HUES48 (cell line): ENCODE measurements at regions not wholly inside any gene's neighbourhood (a gene's known extent, or its start where the extent isn't known, plus 50 kb on each side); places are given as distances from the start of the nearest gene placed in this dataset.
"Not testable (repeated sequence)": the region's sequence is repeated elsewhere in the genome, so short reads cannot be mapped to it uniquely, and the experiment has no call there.

ENCODE experiments used
- H3K27ac ChIP-seq: one replicate; pipeline ENCODE4 v1.7.0; 2013; ENCODE audit warnings: low read depth, low read length, inconsistent platforms
- H3K27me3 ChIP-seq: 2 replicates; pipeline ENCODE4 v1.6.1; 2013; ENCODE audit warnings: mild to moderate bottlenecking, low read length; ENCODE audit not compliant: control insufficient read depth, insufficient read depth
- H3K36me3 ChIP-seq: 2 replicates; pipeline ENCODE4 v1.6.1; 2013; ENCODE audit warnings: low read length; ENCODE audit not compliant: control insufficient read depth, insufficient read depth
- H3K4me1 ChIP-seq: 2 replicates; pipeline ENCODE4 v1.6.1; 2013; ENCODE audit warnings: mild to moderate bottlenecking, low read length; ENCODE audit not compliant: control insufficient read depth, insufficient read depth
- H3K4me3 ChIP-seq: 2 replicates; pipeline ENCODE4 v1.5.1; 2013; ENCODE audit warnings: mild to moderate bottlenecking, low read depth, low read length
- H3K9ac ChIP-seq: 2 replicates; pipeline ENCODE4 v1.6.1; 2013; ENCODE audit warnings: mild to moderate bottlenecking, low read depth, low read length, moderate library complexity
- H3K9me3 ChIP-seq: 2 replicates; pipeline ENCODE4 v1.6.1; 2013; ENCODE audit warnings: low read length; ENCODE audit not compliant: control insufficient read depth, insufficient read depth

DNA sequence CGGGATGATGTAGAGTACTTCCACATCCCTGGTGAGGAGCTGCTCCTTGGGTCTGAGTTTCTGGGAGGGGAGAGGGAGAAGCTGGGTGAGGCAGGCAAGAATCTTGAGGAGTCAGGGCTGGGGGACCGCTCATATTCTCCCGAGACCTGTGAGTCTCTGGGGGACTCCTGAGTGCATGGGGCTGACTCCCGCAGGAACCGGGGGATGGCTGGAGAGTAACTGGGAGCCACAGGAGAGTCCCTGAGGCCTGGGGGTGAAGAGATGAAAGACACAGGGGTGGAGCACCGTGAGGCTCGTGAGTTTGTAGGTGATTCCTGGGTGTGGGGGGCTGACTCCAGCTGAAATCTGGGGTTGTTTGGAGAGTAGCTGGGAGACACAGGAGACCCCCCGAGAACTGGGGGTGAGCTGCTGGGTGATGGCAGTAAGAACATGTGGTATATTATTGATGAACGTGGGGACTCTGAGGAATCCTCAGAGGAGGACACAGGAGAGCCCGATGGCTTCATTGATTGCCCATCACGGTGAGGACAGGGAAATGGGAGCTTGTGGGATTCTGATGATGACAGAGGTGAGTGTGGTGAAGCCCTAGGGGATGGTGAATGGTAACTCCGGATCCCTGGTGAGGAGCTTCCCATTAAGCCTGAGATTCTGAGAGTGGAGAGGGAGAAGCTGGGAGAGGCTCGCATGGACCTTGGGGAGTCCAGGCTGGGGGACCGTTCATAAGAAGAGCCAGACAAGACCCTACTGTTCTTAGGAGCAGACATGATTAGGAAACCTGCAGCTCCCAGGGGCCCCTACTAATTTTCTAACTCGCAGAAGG lies 301.1 kb downstream of the CWH43 start:
- not testable (repeated sequence) for H3K9ac ChIP-seq, H3K36me3 ChIP-seq, H3K27ac ChIP-seq, H3K4me1 ChIP-seq, H3K4me3 ChIP-seq, H3K27me3 ChIP-seq
- H3K9me3 ChIP-seq: peaks cover 21% of the 10 kb centered on the region

DNA sequence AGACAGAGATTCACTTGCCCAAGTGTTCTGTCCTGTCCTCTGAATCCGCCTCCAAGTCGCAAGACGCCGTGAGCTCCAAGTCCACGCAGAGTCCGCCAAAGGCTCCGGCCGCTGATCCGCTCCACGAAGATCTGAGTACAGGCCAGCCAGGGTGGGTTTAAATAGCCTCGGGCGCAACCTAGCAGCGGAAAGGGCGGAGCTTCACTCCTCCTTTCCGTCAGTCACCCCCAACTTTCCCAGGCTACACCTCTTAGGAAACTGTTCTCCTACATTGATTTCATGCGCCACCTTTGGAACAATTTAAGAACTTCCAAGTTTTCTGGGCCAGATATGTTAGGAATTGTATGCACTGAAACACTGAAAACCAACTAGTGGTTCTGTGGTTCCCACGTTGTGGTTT lies 301.8 kb downstream of the CWH43 start:
- not testable (repeated sequence) for H3K4me3 ChIP-seq, H3K27me3 ChIP-seq, H3K36me3 ChIP-seq, H3K9ac ChIP-seq, H3K4me1 ChIP-seq, H3K27ac ChIP-seq
- H3K9me3 ChIP-seq: peaks cover 21% of the 10 kb centered on the region

DNA sequence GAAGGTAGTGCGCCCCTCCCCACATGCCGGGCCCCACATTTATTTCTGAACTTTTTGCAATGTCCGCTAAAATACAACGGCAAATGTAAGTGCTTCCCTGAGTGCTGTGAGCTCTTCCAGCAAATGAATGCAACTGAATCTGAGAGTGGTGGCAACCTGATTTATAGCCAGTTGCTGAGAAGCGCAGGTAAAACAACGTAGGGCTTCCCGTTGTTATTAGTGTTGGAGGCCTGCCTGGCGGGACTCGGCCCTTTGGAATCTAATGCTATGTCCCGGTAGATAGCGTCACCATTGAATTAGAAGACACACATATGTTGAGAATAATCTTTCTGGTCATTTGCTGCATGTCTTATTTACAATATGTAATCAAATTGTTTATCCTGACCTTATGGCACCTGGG lies 302.7 kb downstream of the CWH43 start:
- H3K27me3 ChIP-seq, H3K4me1 ChIP-seq, H3K9ac ChIP-seq, H3K27ac ChIP-seq, H3K36me3 ChIP-seq, H3K4me3 ChIP-seq: not testable (repeated sequence)
- peaks cover 21% of the 10 kb centered on the region for H3K9me3 ChIP-seq

DNA sequence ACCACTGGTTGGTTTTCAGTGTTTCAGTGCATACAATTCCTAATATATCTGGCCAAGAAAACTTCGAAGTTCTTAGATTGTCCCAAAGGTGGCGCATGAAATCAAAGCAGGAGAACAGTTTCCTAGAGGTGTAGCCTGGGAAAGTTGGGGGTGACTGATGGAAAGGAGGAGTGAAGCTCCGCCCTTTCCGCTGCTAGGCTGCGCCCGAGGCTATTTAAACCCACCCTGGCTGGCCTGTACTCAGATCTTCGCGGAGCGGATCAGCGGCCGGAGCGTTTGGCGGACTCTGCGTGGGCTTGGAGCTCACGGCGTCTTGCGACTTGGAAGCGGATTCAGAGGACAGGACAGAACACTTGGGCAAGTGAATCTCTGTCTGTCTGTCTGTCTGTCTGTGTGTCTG lies 328.7 kb downstream of the CWH43 start:
- H3K27me3 ChIP-seq, H3K9ac ChIP-seq, H3K36me3 ChIP-seq, H3K9me3 ChIP-seq, H3K4me3 ChIP-seq, H3K4me1 ChIP-seq, H3K27ac ChIP-seq: not testable (repeated sequence)

DNA sequence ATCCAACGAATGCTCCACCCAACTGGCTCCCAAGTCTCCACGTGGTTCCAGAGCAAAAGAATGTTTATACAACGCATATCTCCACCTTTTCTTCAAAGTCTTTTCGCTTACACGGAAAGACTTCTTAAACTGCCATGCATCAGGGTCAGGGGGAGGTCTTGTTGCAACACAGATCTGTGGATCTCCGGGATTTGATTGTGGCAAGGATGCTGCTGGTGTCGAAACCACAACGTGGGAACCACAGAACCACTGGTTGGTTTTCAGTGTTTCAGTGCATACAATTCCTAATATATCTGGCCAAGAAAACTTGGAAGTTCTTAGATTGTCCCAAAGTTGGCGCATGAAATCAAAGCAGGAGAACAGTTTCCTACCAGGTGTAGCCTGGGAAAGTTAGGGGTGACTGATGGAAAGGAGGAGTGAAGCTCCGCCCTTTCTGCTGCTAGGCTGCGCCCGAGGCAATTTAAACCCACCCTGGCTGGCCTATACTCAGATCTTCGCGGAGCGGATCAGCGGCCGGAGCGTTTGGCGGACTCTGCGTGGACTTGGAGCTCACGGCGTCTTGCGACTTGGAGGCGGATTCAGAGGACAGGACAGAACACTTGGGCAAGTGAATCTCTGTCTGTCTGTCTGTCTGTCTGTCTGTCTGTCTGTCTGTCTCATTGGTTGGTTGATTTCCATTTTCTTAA lies 334.8 kb downstream of the CWH43 start:
- H3K9me3 ChIP-seq: peaks cover 24% of the 10 kb centered on the region
- not testable (repeated sequence) for H3K27ac ChIP-seq, H3K4me3 ChIP-seq, H3K9ac ChIP-seq, H3K27me3 ChIP-seq, H3K36me3 ChIP-seq, H3K4me1 ChIP-seq

DNA sequence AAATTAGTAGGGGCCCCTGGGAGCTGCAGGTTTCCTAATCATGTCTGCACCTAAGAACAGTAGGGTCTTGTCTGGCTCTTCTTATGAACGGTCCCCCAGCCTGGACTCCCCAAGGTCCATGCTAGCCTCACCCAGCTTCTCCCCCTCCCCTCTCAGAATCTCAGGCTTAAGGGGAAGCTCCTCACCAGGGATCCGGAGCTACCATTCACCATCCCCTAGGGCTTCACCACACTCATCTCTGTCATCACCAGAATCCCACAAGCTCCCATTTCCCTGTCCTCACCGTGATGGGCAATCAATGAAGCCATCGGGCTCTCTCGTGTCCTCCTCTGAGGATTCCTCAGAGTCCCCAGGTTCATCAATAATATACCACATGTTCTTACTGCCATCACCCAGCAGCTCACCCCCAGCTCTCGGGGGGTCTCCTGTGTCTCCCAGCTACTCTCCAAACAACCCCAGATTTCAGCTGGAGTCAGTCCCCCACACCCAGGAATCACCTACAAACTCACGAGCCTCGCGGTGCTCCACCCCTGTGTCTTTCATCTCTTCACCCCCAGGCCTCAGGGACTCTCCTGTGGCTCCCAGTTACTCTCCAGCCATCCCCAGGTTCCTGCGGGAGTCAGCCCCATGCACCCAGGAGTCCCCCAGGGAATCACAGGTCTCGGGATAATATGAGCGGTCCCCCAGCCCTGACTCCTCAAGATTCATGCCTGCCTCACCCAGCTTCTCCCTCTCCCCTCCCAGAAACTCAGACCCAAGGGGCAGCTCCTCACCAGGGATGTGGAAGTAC lies 335.6 kb downstream of the CWH43 start:
- H3K36me3 ChIP-seq, H3K4me1 ChIP-seq, H3K9ac ChIP-seq, H3K27me3 ChIP-seq, H3K4me3 ChIP-seq, H3K27ac ChIP-seq: not testable (repeated sequence)
- H3K9me3 ChIP-seq: peaks cover 24% of the 10 kb centered on the region

DNA sequence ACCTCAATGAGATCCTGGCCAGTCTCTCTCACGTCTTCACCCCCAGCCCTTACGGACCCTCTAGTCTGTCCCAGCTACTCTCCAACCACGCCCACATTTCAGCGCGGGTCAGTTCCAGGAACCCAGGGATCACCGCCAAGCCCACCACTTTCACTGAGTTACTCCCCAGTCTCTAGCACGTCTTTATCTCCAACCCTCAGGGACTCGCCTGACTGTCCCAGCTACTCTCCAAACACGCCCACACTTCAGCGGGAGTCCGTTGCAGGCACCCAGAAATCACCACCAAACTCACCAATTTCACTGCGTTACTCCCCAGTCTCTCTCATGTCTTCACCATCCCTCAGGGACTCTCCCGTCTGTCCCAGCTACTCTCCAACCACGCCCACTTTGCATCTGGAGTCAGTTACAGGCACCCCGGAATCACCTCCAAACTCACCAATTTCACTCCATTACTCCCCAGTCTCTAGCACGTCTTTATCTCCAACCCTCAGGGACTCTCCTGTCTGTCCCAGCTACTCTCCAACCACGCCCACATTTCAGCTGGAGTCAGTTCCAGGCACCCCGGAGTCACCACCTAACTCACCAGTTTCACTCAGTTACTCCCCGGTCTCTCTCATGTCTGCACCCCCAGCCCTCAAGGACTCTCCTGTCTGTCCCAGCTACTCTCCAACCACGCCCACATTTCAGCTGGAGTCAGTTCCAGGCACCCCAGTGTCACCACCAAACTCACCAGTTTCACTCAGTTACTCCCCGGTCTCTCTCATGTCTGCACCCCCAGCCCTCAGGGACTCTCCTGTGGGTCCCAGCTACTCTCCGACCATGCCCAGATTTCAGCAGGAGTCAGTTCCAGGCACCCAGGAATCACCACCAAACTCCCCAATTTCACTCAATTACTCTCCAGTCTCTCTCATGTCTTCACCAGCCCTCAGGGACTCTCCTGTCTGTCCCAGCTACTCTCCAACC lies 336.8 kb downstream of the CWH43 start:
- H3K4me1 ChIP-seq, H3K27me3 ChIP-seq, H3K36me3 ChIP-seq, H3K9ac ChIP-seq, H3K27ac ChIP-seq, H3K4me3 ChIP-seq: not testable (repeated sequence)
- peaks cover 24% of the 10 kb centered on the region for H3K9me3 ChIP-seq

DNA sequence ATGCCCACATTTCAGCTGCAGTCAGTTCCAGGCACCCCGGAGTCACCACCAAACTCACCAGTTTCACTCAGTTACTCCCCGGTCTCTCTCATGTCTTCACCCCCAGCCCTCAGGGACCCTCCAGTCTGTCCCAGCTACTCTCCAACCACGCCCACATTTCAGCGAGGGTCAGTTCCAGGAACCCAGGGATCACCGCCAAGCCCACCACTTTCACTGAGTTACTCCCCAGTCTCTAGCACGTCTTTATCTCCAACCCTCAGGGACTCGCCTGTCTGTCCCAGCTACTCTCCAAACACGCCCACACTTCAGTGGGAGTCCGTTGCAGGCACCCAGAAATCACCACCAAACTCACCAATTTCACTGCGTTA lies 337.5 kb downstream of the CWH43 start:
- not testable (repeated sequence) for H3K4me1 ChIP-seq, H3K4me3 ChIP-seq, H3K36me3 ChIP-seq, H3K27me3 ChIP-seq, H3K27ac ChIP-seq, H3K9ac ChIP-seq
- peaks cover 24% of the 10 kb centered on the region for H3K9me3 ChIP-seq
